Uterus (tissue), 2 donors: ENCODE measurements at regions not wholly inside any gene's neighbourhood (a gene's known extent, or its start where the extent isn't known, plus 50 kb on each side); places are given as distances from the start of the nearest gene placed in this dataset.
"Not testable (repeated sequence)": the region's sequence is repeated elsewhere in the genome, so short reads cannot be mapped to it uniquely, and the experiment has no call there.

Experiments used
- CTCF ChIP-seq, 4 experiments: fragments of 200-600 bp in 2 of 4; fragments of 450-650 bp in 2 of 4; sonication (generic) in 2 of 4; IDR thresholded peaks; one replicate each; pipeline ENCODE4 v1.5.1; 2016 to 2019; ENCODE audit warnings: antibody characterized with exemption in 4 of 4, mild to moderate bottlenecking in 2 of 4, moderate library complexity in 1 of 4
- POLR2A ChIP-seq, 2 donors: fragments of 450-650 bp; IDR thresholded peaks; one replicate each; pipeline ENCODE4 v1.6.1; 2016; ENCODE audit warnings: antibody characterized with exemption in 2 of 2, mild to moderate bottlenecking in 1 of 2, moderate library complexity in 1 of 2

- TF ChIP-seq CTCF, POLR2A (IDR thresholded peaks at IDR 0.05): not testable (repeated sequence)
These were observed 65.7 kb upstream of the RNU2-1 start for GRCh38 chr17:43299300-43300076.
